Neural cell (in vitro differentiated cells): ENCODE measurements at regions not wholly inside any gene's neighbourhood (a gene's known extent, or its start where the extent isn't known, plus 50 kb on each side); places are given as distances from the start of the nearest gene placed in this dataset.
"Not testable (repeated sequence)": the region's sequence is repeated elsewhere in the genome, so short reads cannot be mapped to it uniquely, and the experiment has no call there.

Experiments
- H2AFZ ChIP-seq: fragments of 200-600, 300-800 bp; sonication (generic), shearing (Covaris generic); 2 replicates; pipeline ENCODE4 v1.6.0; 2014; ENCODE audit warnings: low read depth, mild to moderate bottlenecking, antibody characterized with exemption, low read length, moderate library complexity
- H3F3A ChIP-seq: fragments of 200-600 bp; shearing (Covaris generic); 2 replicates; pipeline ENCODE4 v1.6.1; 2016; ENCODE audit warnings: mild to moderate bottlenecking, moderate library complexity, mixed read lengths, antibody characterized with exemption, low read length; ENCODE audit not compliant: insufficient read depth, poor library complexity, severe bottlenecking
- H3K27ac ChIP-seq: fragments of 200-600, 300-800 bp; sonication (generic), shearing (Covaris generic); 2 replicates; pipeline ENCODE4 v1.5.1; 2014; ENCODE audit warnings: mild to moderate bottlenecking, low read length, moderate library complexity
- H3K27me3 ChIP-seq: fragments of 300-800, 200-600 bp; sonication (generic), shearing (Covaris generic); 2 replicates; pipeline ENCODE4 v1.6.0; 2014; ENCODE audit warnings: mild to moderate bottlenecking, low read depth, low read length, moderate library complexity; ENCODE audit not compliant: insufficient read depth
- H3K36me3 ChIP-seq: fragments of 300-800, 200-600 bp; sonication (generic), shearing (Covaris generic); 2 replicates; pipeline ENCODE4 v1.5.1; 2014; ENCODE audit warnings: mild to moderate bottlenecking, antibody characterized with exemption, low read length, moderate library complexity; ENCODE audit not compliant: insufficient read depth
- H3K4me2 ChIP-seq: fragments of 300-800, 200-600 bp; sonication (generic), shearing (Covaris generic); 2 replicates; pipeline ENCODE4 v1.6.0; 2014; ENCODE audit warnings: mild to moderate bottlenecking, low read length
- H3K4me3 ChIP-seq: fragments of 300-800, 200-600 bp; sonication (generic), shearing (Covaris generic); 2 replicates; pipeline ENCODE4 v1.5.1; 2014; ENCODE audit warnings: mild to moderate bottlenecking, low read length, moderate library complexity
- H3K79me2 ChIP-seq: fragments of 200-600 bp; shearing (Covaris generic); replicated peaks from 2 replicates; pipeline ENCODE4 v1.6.0; 2014; ENCODE audit warnings: mild to moderate bottlenecking, low read length, moderate library complexity; ENCODE audit not compliant: insufficient read depth
- H3K9ac ChIP-seq: fragments of 300-800, 200-600 bp; sonication (generic), shearing (Covaris generic); 2 replicates; pipeline ENCODE4 v1.6.1; 2016; ENCODE audit warnings: mild to moderate bottlenecking, low read length, mixed read lengths
- H3K9me2 ChIP-seq: fragments of 200-600 bp; shearing (Covaris generic); 2 replicates; pipeline ENCODE4 v1.6.1; 2016; ENCODE audit warnings: mild to moderate bottlenecking, low read length, mixed read lengths; ENCODE audit not compliant: insufficient read depth
- H3K9me3 ChIP-seq: fragments of 200-600, 300-800 bp; sonication (generic), shearing (Covaris generic); 2 replicates; pipeline ENCODE4 v1.6.1; 2016; ENCODE audit warnings: mild to moderate bottlenecking, mixed run types, low read length, moderate library complexity, mixed read lengths
- H4K20me1 ChIP-seq: fragments of 200-600 bp; shearing (Covaris generic); 2 replicates; pipeline ENCODE4 v1.6.1; 2016; ENCODE audit warnings: mild to moderate bottlenecking, mixed run types; ENCODE audit not compliant: insufficient read depth
- CTCF ChIP-seq: fragments of 450-650 bp; IDR thresholded peaks from 2 replicates; pipeline ENCODE4 v1.5.1; 2014; ENCODE audit warnings: antibody characterized with exemption, mild to moderate bottlenecking, moderate library complexity; ENCODE audit not compliant: poor library complexity, severe bottlenecking
- EP300 ChIP-seq: fragments of 450-650 bp; conservative IDR thresholded peaks from 2 replicates; pipeline ENCODE4 v1.6.1; 2014; ENCODE audit warnings: antibody characterized with exemption, mild to moderate bottlenecking, moderate library complexity; ENCODE audit not compliant: poor library complexity, severe bottlenecking
- EZH2 ChIP-seq: fragments of 200-600, 300-800 bp; shearing (Covaris generic), sonication (generic); IDR thresholded peaks from 2 replicates; pipeline ENCODE4 v1.6.1; 2014; ENCODE audit warnings: antibody characterized with exemption, low read length, borderline replicate concordance, mild to moderate bottlenecking; ENCODE audit not compliant: insufficient read depth, poor library complexity, severe bottlenecking
- MXI1 ChIP-seq: fragments of 450-650 bp; conservative IDR thresholded peaks from 2 replicates; pipeline ENCODE4 v1.6.1; 2014; ENCODE audit warnings: antibody characterized with exemption, mild to moderate bottlenecking; ENCODE audit not compliant: poor library complexity, severe bottlenecking
- RAD21 ChIP-seq: fragments of 450-650 bp; conservative IDR thresholded peaks from 2 replicates; pipeline ENCODE4 v1.6.1; 2014; ENCODE audit warnings: antibody characterized with exemption, mild to moderate bottlenecking, moderate library complexity
- REST ChIP-seq: IDR thresholded peaks from 2 replicates; pipeline ENCODE4 v1.6.1; 2012; ENCODE audit warnings: borderline replicate concordance
- SMC3 ChIP-seq: fragments of 450-650 bp; conservative IDR thresholded peaks from 2 replicates; pipeline ENCODE4 v1.6.1; 2014; ENCODE audit warnings: antibody characterized with exemption, mild to moderate bottlenecking, moderate library complexity; ENCODE audit not compliant: poor library complexity
- TAF1 ChIP-seq: IDR thresholded peaks from 2 replicates; pipeline ENCODE4 v1.6.1; 2012; ENCODE audit warnings: low read depth

- Histone ChIP-seq H3K36me3 (no peaks in the 10 kb centered on the region), H3K4me3 (no peak overlapping the region), H3F3A (no peaks in the 10 kb centered on the region), H3K79me2 (no peaks in the 10 kb centered on the region), H3K9me3 (no peaks in the 10 kb centered on the region), H3K9ac (no peak overlapping the region), H3K9me2 (no peaks in the 10 kb centered on the region), H4K20me1 (no peaks in the 10 kb centered on the region), H3K4me2 (no peak overlapping the region), H3K27ac (no peak overlapping the region), H2AFZ (no peak overlapping the region), H3K27me3 (no peaks in the 10 kb centered on the region)
- TF ChIP-seq TAF1 (no peak), REST (no peak), EP300 (no peak), SMC3 (no peak), CTCF (no peak), EZH2 (no peak), RAD21 (no peak), MXI1 (no peak)
These were observed 183.6 kb downstream of the S1PR1 start for GRCh38 chr1:101420406-101420805.

- H3K4me2 ChIP-seq, H4K20me1 ChIP-seq: not testable (repeated sequence)
These were observed 191.3 kb downstream of the S1PR1 start for GRCh38 chr1:101428083-101428482.

GRCh38 chr1:101428562-101428961 lies 191.7 kb downstream of the S1PR1 start:
- no peaks in the 10 kb centered on the region for H3F3A ChIP-seq
- no peaks in the 10 kb centered on the region for H3K27me3 ChIP-seq
- no peak overlapping the region for H3K27ac ChIP-seq
- H3K4me2 ChIP-seq: no peak overlapping the region
- TF ChIP-seq EZH2: no peak
- H3K9me3 ChIP-seq: no peaks in the 10 kb centered on the region
- no peaks in the 10 kb centered on the region for H4K20me1 ChIP-seq
- H2AFZ ChIP-seq: no peak overlapping the region
- no peaks in the 10 kb centered on the region for H3K36me3 ChIP-seq
- H3K79me2 ChIP-seq: no peaks in the 10 kb centered on the region
- H3K9ac ChIP-seq: no peak overlapping the region
- H3K9me2 ChIP-seq: no peaks in the 10 kb centered on the region
- no peak overlapping the region for H3K4me3 ChIP-seq

More at GRCh38 chr1:101428083-101428482, 191.3 kb downstream of the S1PR1 start:
- H3K9me3 ChIP-seq, H2AFZ ChIP-seq, H3K9me2 ChIP-seq, H3K36me3 ChIP-seq, H3K79me2 ChIP-seq, H3K27ac ChIP-seq, H3F3A ChIP-seq, H3K9ac ChIP-seq, H3K4me3 ChIP-seq, H3K27me3 ChIP-seq: not testable (repeated sequence)
